H1 (cell line): ENCODE measurements at regions not wholly inside any gene's neighbourhood (a gene's known extent, or its start where the extent isn't known, plus 50 kb on each side); places are given as distances from the start of the nearest gene placed in this dataset.

Experiments
- CTCF ChIA-PET: fragments of 300-600 bp; sonication (Branson Sonifier 250); formaldehyde crosslinking; loops from one replicate; lab custom pipeline; 2021; ENCODE audit not compliant: partially characterized antibody; lab: Charles Lee
- POLR2A ChIA-PET: fragments of 300-600 bp; sonication (Branson Sonifier 250); formaldehyde crosslinking; loops from one replicate; lab custom pipeline; 2021; ENCODE audit warnings: inconsistent platforms; ENCODE audit not compliant: partially characterized antibody; lab: Charles Lee
- DNase-seq, 2 experiments: peaks; one replicate each; pipeline versions ENCODE4 v3.0.0 to v3.0.0-alpha.2; 2010 to 2022; ENCODE audit warnings: low spot score in 2 of 2, low read depth in 1 of 2, mixed read lengths in 1 of 2
- FAIRE-seq: peaks from 2 replicates; lab custom pipeline; 2011; peaks lifted over from hg19 to GRCh38; lab: Jason Lieb, UNC
- H2AFZ ChIP-seq: 2 replicates; pipeline ENCODE4 v1.8.1; 2012; ENCODE audit warnings: low read length, inconsistent platforms
- H2AK5ac ChIP-seq: 2 replicates; pipeline ENCODE4 v1.6.1; 2013; ENCODE audit warnings: low read depth, low read length
- H2BK120ac ChIP-seq: replicated peaks from 2 replicates; pipeline ENCODE3; 2013; ENCODE audit warnings: low read depth, low read length, inconsistent platforms
- H2BK12ac ChIP-seq: 2 replicates; pipeline ENCODE4 v1.6.1; 2013; ENCODE audit warnings: low read depth, low read length
- H2BK15ac ChIP-seq: 2 replicates; pipeline ENCODE4 v1.6.1; 2013; ENCODE audit warnings: low read length
- H2BK20ac ChIP-seq: 2 replicates; pipeline ENCODE4 v1.6.1; 2013; ENCODE audit warnings: low read length
- H2BK5ac ChIP-seq: 2 replicates; pipeline ENCODE4 v1.6.1; 2013; ENCODE audit warnings: low read depth, low read length
- H3K14ac ChIP-seq: 2 replicates; pipeline ENCODE4 v1.6.1; 2013; ENCODE audit warnings: inconsistent platforms; ENCODE audit not compliant: insufficient read length
- H3K18ac ChIP-seq: 2 replicates; pipeline ENCODE4 v1.6.1; 2013; ENCODE audit warnings: low read length; ENCODE audit errors: extremely low read depth
- H3K23ac ChIP-seq: 2 replicates; pipeline ENCODE4 v1.6.1; 2013; ENCODE audit warnings: inconsistent platforms; ENCODE audit not compliant: insufficient read length
- H3K23me2 ChIP-seq: 2 replicates; pipeline ENCODE4 v1.6.1; 2013; ENCODE audit warnings: low read depth, low read length
- H3K27ac ChIP-seq: 2 replicates; pipeline ENCODE4 v1.6.1; 2011; ENCODE audit warnings: low read depth, low read length, inconsistent platforms
- H3K27me3 ChIP-seq, 4 experiments: replicated peaks in 1 of 4; 1 replicate in 1 of 4; 2 replicates in 3 of 4; pipeline versions ENCODE4 v1.6.1 to v1.8.1; 2011 to 2013; ENCODE audit warnings: low read length in 3 of 4, mild to moderate bottlenecking in 3 of 4, inconsistent platforms in 2 of 4, mixed read lengths in 2 of 4, moderate library complexity in 1 of 4; ENCODE audit not compliant: control insufficient read depth in 3 of 4, insufficient read depth in 3 of 4; ENCODE audit errors: extremely low read depth in 1 of 4
- H3K36me3 ChIP-seq, 4 experiments: 2 replicates each; pipeline versions ENCODE4 v1.6.1 to v1.8.1; 2011 to 2013; ENCODE audit warnings: mild to moderate bottlenecking in 4 of 4, low read length in 3 of 4, moderate library complexity in 2 of 4, control low read depth in 1 of 4, inconsistent platforms in 1 of 4; ENCODE audit not compliant: insufficient read depth in 4 of 4, control insufficient read depth in 2 of 4
- H3K4ac ChIP-seq: replicated peaks from 2 replicates; pipeline ENCODE3; 2013; ENCODE audit warnings: low read length, low read depth, mixed read lengths, inconsistent platforms; ENCODE audit not compliant: insufficient read length
- H3K4me1 ChIP-seq, 4 experiments: replicated peaks in 1 of 4; 1 replicate in 1 of 4; 2 replicates in 3 of 4; pipeline versions ENCODE4 v1.6.1 to v1.8.1; 2011 to 2013; ENCODE audit warnings: low read length in 3 of 4, inconsistent platforms in 2 of 4, mixed read lengths in 1 of 4; ENCODE audit not compliant: insufficient read depth in 4 of 4, control insufficient read depth in 3 of 4
- H3K4me2 ChIP-seq, 2 experiments: 2 replicates each; pipeline versions ENCODE4 v1.6.1 to v1.8.1; 2011 to 2013; ENCODE audit warnings: low read depth in 2 of 2, low read length in 2 of 2, control low read depth in 1 of 2, inconsistent platforms in 1 of 2, mild to moderate bottlenecking in 1 of 2; ENCODE audit not compliant: insufficient read depth in 1 of 2
- H3K4me3 ChIP-seq, 4 experiments: fragments of 200-600, 300-600 bp in 1 of 4; sonication (generic), shearing (Covaris generic), sonication (Bioruptor Twin) in 1 of 4; 2 replicates each; pipeline versions ENCODE4 v1.5.1 to v1.8.1; 2011 to 2016; ENCODE audit warnings: low read length in 4 of 4, low read depth in 3 of 4, control low read depth in 2 of 4, inconsistent platforms in 2 of 4, mild to moderate bottlenecking in 2 of 4, mixed read lengths in 1 of 4, moderate library complexity in 1 of 4; ENCODE audit not compliant: insufficient read depth in 2 of 4; ENCODE audit errors: extremely low read depth in 1 of 4
- H3K56ac ChIP-seq: replicated peaks from 2 replicates; pipeline ENCODE3; 2013; ENCODE audit warnings: low read depth, mild to moderate bottlenecking, mixed read lengths, low read length, inconsistent platforms; ENCODE audit not compliant: insufficient read length
- H3K79me1 ChIP-seq: 2 replicates; pipeline ENCODE4 v1.6.1; 2013; ENCODE audit warnings: low read depth, low read length, control low read depth
- H3K79me2 ChIP-seq, 2 experiments: 2 replicates each; pipeline versions ENCODE4 v1.6.1 to v1.8.1; 2012 to 2013; ENCODE audit warnings: low read length in 2 of 2, mild to moderate bottlenecking in 2 of 2, inconsistent platforms in 1 of 2; ENCODE audit not compliant: insufficient read depth in 2 of 2, control insufficient read depth in 1 of 2
- H3K9ac ChIP-seq, 4 experiments: replicated peaks in 1 of 4; 1 replicate in 1 of 4; 2 replicates in 3 of 4; pipeline versions ENCODE4 v1.6.1 to v1.8.1; 2011 to 2013; ENCODE audit warnings: low read depth in 3 of 4, low read length in 3 of 4, control low read depth in 2 of 4, mild to moderate bottlenecking in 2 of 4, moderate library complexity in 2 of 4, inconsistent platforms in 1 of 4; ENCODE audit errors: extremely low read depth in 1 of 4
- H3K9me3 ChIP-seq, 2 experiments: 2 replicates each; pipeline versions ENCODE4 v1.6.1 to v1.8.1; 2012 to 2013; ENCODE audit warnings: mild to moderate bottlenecking in 2 of 2, moderate library complexity in 2 of 2, control low read depth in 1 of 2, inconsistent platforms in 1 of 2, low read depth in 1 of 2, low read length in 1 of 2, mixed read lengths in 1 of 2; ENCODE audit not compliant: insufficient read depth in 2 of 2
- H4K20me1 ChIP-seq, 2 experiments: replicated peaks in 1 of 2; 2 replicates each; pipeline versions ENCODE3 to v1.8.1; 2011 to 2013; ENCODE audit warnings: inconsistent platforms in 2 of 2, low read length in 2 of 2, mild to moderate bottlenecking in 1 of 2; ENCODE audit not compliant: insufficient read depth in 2 of 2, control insufficient read depth in 1 of 2
- H4K5ac ChIP-seq: 2 replicates; pipeline ENCODE4 v1.6.1; 2013; ENCODE audit warnings: low read length, low read depth, mixed read lengths, inconsistent platforms; ENCODE audit not compliant: insufficient read length
- H4K8ac ChIP-seq: 2 replicates; pipeline ENCODE4 v1.8.0; 2013; ENCODE audit warnings: mild to moderate bottlenecking, moderate library complexity, low read length, inconsistent platforms; ENCODE audit not compliant: insufficient read depth; ENCODE audit errors: extremely low read depth
- H4K91ac ChIP-seq: replicated peaks from 2 replicates; pipeline ENCODE3; 2013; ENCODE audit warnings: low read length, mixed read lengths, inconsistent platforms; ENCODE audit not compliant: insufficient read length
- ASH2L ChIP-seq: fragments of 200-600, 300-600 bp; sonication (generic); IDR thresholded peaks from one replicate; pipeline ENCODE4 v1.7.1; 2017; ENCODE audit warnings: low read length
- CBX8 ChIP-seq: fragments of 300-800, 300-1000 bp; sonication (generic); IDR thresholded peaks from 2 replicates; pipeline ENCODE4 v1.7.1; 2016; ENCODE audit warnings: low read depth, low read length, borderline replicate concordance
- MAFK ChIP-seq: IDR thresholded peaks from 2 replicates; pipeline ENCODE4 v1.6.1; 2012; ENCODE audit warnings: low read depth, mild to moderate bottlenecking, improper control_type of control experiment, low read length
- RNF2 ChIP-seq: fragments of 200-900, 300-1000 bp; sonication (generic); IDR thresholded peaks from 2 replicates; pipeline ENCODE4 v1.7.1; 2016; ENCODE audit warnings: borderline replicate concordance, low read depth, mild to moderate bottlenecking, antibody characterized with exemption, low read length; ENCODE audit not compliant: poor library complexity, severe bottlenecking; ENCODE audit errors: missing control alignments
- SIN3A ChIP-seq, 2 experiments: IDR thresholded peaks in 1 of 2; conservative IDR thresholded peaks in 1 of 2; 2 replicates each; pipeline ENCODE4 v1.6.1; 2011 to 2012; ENCODE audit warnings: low read length in 2 of 2, improper control_type of control experiment in 1 of 2, low read depth in 1 of 2, mild to moderate bottlenecking in 1 of 2
- SIRT6 ChIP-seq: IDR thresholded peaks from one replicate; pipeline ENCODE4 v1.7.1; 2012; ENCODE audit warnings: low read length, inconsistent platforms
- SP2 ChIP-seq: IDR thresholded peaks from 2 replicates; pipeline ENCODE4 v1.6.1; 2012; ENCODE audit warnings: mild to moderate bottlenecking, low read length, inconsistent platforms
- TCF12 ChIP-seq: IDR thresholded peaks from 2 replicates; pipeline ENCODE4 v1.6.1; 2011; ENCODE audit warnings: low read depth, mild to moderate bottlenecking, low read length
- YY1 ChIP-seq: IDR thresholded peaks from 2 replicates; pipeline ENCODE4 v1.6.1; 2011; ENCODE audit warnings: low read depth, mild to moderate bottlenecking, low read length
- WGBS, 2 experiments: shearing (Covaris generic) in 1 of 2; methylation state at CpG; one replicate each; pipeline versions ENCODE4 v1.1.6 to v1.1.7; 2013 to 2015; ENCODE audit warnings: low lambda C conversion rate in 2 of 2, mixed read lengths in 2 of 2, inconsistent platforms in 1 of 2, low coverage in 1 of 2, missing lambda C conversion rate in 1 of 2; ENCODE audit not compliant: insufficient replicate concordance in 2 of 2, insufficient coverage in 1 of 2, insufficient read length in 1 of 2; ENCODE audit errors: extremely low coverage in 1 of 2, missing lambda C conversion rate in 1 of 2; 5-methylcytosine and 5-hydroxymethylcytosine counted together
- TF ChIP-seq, protein P1 (sequence below), 3 experiments: IDR thresholded peaks; 1 replicate in 2 of 3; 2 replicates in 1 of 3; pipeline versions ENCODE4 v1.5.1 to v1.6.1; 2011; ENCODE audit warnings: low read length in 3 of 3, mild to moderate bottlenecking in 3 of 3, inconsistent platforms in 2 of 3, low read depth in 1 of 3, moderate library complexity in 1 of 3; ENCODE audit not compliant: insufficient read depth in 1 of 3; ENCODE audit errors: control extremely low read depth in 1 of 3
- TF ChIP-seq, protein P2 (sequence below): IDR thresholded peaks from 2 replicates; pipeline ENCODE4 v1.6.1; 2011; ENCODE audit warnings: low read length, improper control_type of control experiment

- H3K79me1 ChIP-seq: no peaks in the 10 kb centered on the region
- H2AFZ ChIP-seq: no peak overlapping the region
- H2BK5ac ChIP-seq: no peak overlapping the region
- DNase-seq (no peak), FAIRE-seq (no peak)
- H3K36me3 ChIP-seq: no peaks in the 10 kb centered on the region
- no peaks in the 10 kb centered on the region for H3K79me2 ChIP-seq
- no peak overlapping the region for H3K9ac ChIP-seq
- H3K14ac ChIP-seq: no peak overlapping the region
- no peaks in the 10 kb centered on the region for H3K9me3 ChIP-seq
- 98% methylated on average over 2 of the region's 2 CpGs; no CpG with 5 or more reads in 1 of the 2 experiments for WGBS, 2 experiments
- no peak overlapping the region for H2AK5ac ChIP-seq
- no peak overlapping the region for H3K23ac ChIP-seq
- H4K20me1 ChIP-seq: no peaks in the 10 kb centered on the region
- no peak overlapping the region for H3K56ac ChIP-seq
- no peaks in the 10 kb centered on the region for H3K23me2 ChIP-seq
- H3K4me2 ChIP-seq: no peak overlapping the region
- POLR2A ChIA-PET: no interaction called here
- no peak overlapping the region for H3K27ac ChIP-seq
- no peak overlapping the region for H2BK12ac ChIP-seq
- no peaks in the 10 kb centered on the region for H3K27me3 ChIP-seq
- no peak overlapping the region for H2BK15ac ChIP-seq
- H2BK20ac ChIP-seq: no peak overlapping the region
- no peak overlapping the region for H4K91ac ChIP-seq
- CTCF ChIA-PET: interaction anchor here (1.2 kb wide), 1 partner anchor 58 kb away, joined by 3 read pairs; no protein-coding TSS in a partner anchor
- no peak overlapping the region for H4K8ac ChIP-seq
- no peak overlapping the region for H3K4me3 ChIP-seq
- no peak overlapping the region for H3K18ac ChIP-seq
- H2BK120ac ChIP-seq: no peak overlapping the region
- H3K4ac ChIP-seq: no peak overlapping the region
- H4K5ac ChIP-seq: no peak overlapping the region
- H3K4me1 ChIP-seq: peaks cover 3 to 7% (median 5%) of the 10 kb centered on the region in 4 experiments; a peak in 6 of 7 replicates
- TF ChIP-seq RNF2 (no peak), CBX8 (no peak), SP2 (no peak), SIRT6 (no peak), YY1 (no peak), MAFK (no peak), ASH2L (no peak), TCF12 (no peak), SIN3A (conservative IDR thresholded peaks at IDR 0.05 in 1 of 2, IDR thresholded peaks at IDR 0.05 in 1 of 2; ENCODE audit: low read depth in 1 of 2, low read length in 2 of 2) (no peak)
- TF ChIP-seq, protein P1, sequence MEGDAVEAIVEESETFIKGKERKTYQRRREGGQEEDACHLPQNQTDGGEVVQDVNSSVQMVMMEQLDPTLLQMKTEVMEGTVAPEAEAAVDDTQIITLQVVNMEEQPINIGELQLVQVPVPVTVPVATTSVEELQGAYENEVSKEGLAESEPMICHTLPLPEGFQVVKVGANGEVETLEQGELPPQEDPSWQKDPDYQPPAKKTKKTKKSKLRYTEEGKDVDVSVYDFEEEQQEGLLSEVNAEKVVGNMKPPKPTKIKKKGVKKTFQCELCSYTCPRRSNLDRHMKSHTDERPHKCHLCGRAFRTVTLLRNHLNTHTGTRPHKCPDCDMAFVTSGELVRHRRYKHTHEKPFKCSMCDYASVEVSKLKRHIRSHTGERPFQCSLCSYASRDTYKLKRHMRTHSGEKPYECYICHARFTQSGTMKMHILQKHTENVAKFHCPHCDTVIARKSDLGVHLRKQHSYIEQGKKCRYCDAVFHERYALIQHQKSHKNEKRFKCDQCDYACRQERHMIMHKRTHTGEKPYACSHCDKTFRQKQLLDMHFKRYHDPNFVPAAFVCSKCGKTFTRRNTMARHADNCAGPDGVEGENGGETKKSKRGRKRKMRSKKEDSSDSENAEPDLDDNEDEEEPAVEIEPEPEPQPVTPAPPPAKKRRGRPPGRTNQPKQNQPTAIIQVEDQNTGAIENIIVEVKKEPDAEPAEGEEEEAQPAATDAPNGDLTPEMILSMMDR (IDR thresholded peaks at IDR 0.05; ENCODE audit: control extremely low read depth in 1 of 3, insufficient read depth in 1 of 3, low read depth in 1 of 3, low read length in 3 of 3): no peak
- TF ChIP-seq, protein P2, sequence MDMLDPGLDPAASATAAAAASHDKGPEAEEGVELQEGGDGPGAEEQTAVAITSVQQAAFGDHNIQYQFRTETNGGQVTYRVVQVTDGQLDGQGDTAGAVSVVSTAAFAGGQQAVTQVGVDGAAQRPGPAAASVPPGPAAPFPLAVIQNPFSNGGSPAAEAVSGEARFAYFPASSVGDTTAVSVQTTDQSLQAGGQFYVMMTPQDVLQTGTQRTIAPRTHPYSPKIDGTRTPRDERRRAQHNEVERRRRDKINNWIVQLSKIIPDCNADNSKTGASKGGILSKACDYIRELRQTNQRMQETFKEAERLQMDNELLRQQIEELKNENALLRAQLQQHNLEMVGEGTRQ: no peak
These were observed 116.0 kb downstream of the PROX1 start for GRCh38 chr1:214103778-214104177.
